Umbilical cord (tissue), 1 donor: ENCODE measurements at regions not wholly inside any gene's neighbourhood (a gene's known extent, or its start where the extent isn't known, plus 50 kb on each side); places are given as distances from the start of the nearest gene placed in this dataset.
"Not testable (repeated sequence)": the region's sequence is repeated elsewhere in the genome, so short reads cannot be mapped to it uniquely, and the experiment has no call there.

ENCODE experiments used
- DNase-seq: peaks from one replicate; pipeline ENCODE4 v3.0.0-alpha.2; 2015; ENCODE audit warnings: low spot score

DNA sequence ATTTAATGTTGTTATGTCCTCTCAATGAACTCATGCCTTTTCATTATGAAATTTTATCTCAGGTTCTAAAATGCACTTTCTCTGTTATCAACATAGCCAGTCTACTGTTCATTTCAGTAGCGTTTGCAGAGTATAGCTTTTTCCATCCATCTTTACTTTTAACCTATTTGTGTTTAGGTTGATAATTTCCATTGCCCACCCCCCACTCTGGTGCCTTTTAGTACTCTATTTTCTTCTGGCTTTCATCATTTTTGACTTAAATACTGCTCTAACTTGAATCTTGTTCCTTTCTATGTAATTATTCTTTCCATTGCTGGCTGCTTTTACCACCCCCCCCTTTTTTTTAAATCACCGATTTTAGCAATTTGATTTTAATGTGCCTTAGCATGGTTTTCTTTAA lies 585.0 kb upstream of the LRATD1 start:
- no peak for DNase-seq

- DNase-seq = no peak
These were observed 581.1 kb upstream of the LRATD1 start for GRCh38 chr2:14051401-14051800.

DNA sequence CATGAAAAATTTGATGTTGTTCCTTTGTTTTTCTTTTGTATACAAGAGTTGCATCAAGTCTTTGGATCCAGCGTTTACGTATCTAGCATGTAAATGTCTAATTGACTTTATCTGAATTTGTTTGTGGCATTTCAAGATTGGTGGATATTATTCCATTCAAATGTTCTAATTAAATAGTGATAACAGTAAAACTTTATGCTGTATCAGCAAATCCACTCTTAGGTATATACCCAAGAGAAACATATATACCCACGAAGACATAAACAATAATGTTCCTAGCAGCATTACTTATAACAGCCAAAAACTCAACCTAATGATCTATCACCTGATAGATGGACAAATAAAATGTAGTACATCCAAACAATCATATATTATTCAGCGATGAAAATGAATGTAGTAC lies 579.4 kb upstream of the LRATD1 start:
- DNase-seq = no peak

- no peak for DNase-seq
These were observed 568.2 kb upstream of the LRATD1 start for GRCh38 chr2:14064346-14064745.

DNA sequence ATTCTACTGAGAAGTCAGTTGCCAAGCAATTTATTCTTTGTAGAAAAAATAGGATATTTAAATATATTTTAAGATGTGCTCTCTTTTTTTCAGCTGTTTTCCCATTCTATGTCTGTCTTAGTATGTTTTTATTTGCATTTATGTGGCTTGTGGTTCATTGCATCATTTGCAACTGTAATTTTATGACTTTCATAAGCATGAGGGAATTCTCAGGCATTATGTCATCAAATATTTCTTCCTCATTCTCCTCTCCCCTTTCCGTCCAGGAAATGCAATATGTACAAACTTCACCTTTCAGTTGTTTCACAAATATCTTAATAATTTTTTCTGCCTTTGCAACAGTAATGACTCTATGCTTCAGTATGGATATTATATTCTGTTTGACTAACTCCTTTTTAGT lies 560.2 kb upstream of the LRATD1 start:
- no peak for DNase-seq

DNA sequence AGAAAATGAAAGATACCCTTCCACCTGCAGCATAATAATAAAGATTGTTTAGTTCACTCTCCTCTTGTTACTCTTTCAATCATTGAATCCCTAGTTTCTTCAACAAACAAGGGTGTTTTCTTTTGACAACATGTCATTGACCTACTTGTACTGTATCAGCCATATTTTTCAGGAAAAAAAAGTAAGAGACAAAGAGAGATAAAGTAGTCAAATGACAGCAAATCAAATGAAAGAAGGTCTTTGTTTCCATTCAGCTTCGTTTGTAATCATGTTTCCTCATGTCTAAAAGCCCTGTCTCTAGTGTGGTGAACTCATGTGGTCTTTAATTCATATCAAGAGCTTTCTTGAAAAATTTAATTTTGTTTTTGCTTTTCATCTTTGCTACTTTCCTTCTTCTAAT lies 557.8 kb upstream of the LRATD1 start:
- no peak for DNase-seq

DNA sequence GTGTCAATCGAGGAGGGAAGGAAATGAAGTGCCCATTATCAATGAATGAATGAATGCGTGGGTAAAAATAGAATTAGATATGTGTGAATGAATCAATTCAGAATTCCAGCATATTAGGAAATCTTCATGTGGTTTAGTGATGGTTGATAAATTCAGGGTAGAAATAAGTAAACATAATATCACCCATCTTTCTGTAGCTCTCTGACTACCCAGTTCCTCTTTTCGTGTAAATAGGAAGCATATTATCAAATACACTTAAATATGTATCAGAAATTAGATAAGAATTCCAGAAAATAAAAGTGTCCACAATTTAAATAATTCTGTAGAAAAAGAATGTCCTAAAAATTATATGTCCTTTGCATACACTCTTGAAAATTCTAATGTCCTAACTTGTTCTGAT lies 552.9 kb upstream of the LRATD1 start:
- no peak for DNase-seq

DNA sequence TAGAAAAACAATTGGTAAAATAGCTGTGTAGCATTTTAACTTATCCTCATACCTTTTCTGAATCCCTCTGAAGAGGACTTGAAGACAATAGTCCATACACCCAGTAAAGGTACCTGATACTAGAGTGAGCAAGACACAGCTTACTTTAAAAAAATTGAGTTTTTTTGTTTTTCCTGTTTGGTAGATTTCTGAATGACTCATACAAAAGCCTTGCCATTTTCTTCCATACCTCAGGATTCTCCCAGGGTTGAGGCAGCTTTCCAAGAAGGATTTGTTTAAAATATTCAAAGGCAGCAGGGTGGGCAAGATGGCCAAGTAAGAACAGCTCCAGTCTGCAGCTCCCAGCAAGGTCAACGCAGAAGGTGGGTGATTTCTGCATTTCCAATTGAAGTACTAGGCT lies 551.0 kb upstream of the LRATD1 start:
- no peak for DNase-seq

DNA sequence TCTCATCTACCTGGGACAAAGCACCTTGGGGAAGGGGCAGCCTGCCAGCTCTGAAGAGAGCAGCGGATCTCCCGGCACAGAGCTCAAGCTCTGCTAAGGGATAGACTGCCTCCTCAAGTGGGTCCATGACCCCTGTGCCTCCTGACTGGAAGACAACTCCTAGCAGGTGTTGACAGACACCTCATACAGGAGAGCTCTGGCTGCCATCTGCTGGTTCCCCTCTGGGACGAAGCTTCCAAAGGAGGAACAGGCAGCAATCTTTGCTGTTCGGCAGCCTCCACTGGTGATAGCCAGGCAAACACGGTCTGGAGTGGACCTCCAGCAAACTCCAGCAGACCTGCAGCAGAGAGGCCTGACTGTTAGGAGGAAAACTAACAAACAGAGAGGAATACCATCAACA lies 549.9 kb upstream of the LRATD1 start:
- DNase-seq = no peak

- no peak for DNase-seq
These were observed 537.9 kb upstream of the LRATD1 start for GRCh38 chr2:14094592-14094991.

DNA sequence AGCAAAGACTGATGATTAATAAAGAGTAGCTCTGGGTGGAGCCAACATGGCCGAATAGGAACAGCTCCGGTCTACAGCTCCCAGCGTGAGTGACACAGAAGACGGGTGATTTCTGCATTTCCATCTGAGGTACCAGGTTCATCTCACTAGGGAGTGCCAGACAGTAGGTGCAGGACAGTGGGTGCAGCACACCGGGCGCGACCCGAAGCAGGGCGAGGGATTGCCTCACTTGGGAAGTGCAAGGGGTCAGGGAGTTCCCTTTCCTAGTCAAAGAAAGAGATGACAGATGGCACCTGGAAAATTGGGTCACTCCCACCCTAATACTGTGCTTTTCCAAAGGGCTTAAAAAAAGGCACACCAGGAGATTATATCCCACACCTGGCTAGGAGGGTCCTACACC lies 533.4 kb upstream of the LRATD1 start:
- DNase-seq = not testable (repeated sequence)

- DNase-seq = no peak
These were observed 518.2 kb upstream of the LRATD1 start for GRCh38 chr2:14114275-14114674.

GRCh38 chr2:14120376-14120775 lies 512.1 kb upstream of the LRATD1 start:
- DNase-seq = no peak

- no peak for DNase-seq
These were observed 508.9 kb upstream of the LRATD1 start for GRCh38 chr2:14123436-14124103.

DNA sequence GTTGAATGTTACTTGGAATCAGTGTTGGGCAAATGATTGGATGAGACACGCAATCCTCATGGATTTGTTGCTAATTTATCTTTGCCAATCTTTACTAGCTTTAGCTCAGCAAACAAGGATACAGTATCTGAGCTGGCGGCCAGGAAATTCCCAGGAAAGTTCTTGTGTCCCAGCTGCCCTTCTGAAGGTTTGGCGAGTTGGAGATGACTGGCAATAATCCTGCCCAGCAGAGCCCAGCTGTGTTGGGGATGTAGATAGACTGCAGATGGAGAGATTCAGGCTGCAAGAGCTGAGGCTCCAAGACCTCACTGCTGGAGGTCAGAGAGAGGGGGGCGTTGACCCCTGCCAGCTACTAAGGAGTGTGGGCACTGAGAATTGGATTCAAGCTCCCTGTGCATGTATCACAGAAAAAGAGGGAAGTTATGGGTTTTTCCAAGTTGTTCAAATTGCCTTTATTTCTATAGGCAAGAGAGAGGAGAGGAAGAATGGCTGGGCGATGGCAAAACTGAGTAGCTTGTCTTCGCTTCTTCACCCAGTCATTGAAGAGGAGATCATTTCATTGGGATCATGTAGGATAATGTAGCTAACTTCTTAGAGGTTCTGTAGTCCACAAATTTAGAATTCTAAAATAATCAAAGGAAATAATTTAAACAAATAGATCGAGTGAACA lies 506.8 kb upstream of the LRATD1 start:
- no peak for DNase-seq

DNA sequence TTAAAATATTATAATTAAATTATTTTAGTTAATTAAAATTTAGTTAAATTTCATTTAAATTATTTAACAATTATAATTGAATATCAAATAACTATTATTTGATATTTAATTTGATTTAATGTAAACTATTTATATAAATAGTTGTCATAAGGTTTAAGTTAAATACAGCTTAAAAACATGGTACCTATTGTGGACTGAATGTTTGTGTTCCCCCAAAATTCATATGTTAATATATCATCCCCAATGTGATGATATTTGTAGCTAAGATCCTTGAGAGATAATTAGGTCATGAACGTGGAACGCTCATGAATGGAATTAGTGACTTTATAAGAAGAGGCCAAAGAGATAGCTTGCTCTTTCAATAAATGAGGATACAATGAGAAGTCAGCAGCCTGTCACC lies 505.7 kb upstream of the LRATD1 start:
- DNase-seq = no peak

DNA sequence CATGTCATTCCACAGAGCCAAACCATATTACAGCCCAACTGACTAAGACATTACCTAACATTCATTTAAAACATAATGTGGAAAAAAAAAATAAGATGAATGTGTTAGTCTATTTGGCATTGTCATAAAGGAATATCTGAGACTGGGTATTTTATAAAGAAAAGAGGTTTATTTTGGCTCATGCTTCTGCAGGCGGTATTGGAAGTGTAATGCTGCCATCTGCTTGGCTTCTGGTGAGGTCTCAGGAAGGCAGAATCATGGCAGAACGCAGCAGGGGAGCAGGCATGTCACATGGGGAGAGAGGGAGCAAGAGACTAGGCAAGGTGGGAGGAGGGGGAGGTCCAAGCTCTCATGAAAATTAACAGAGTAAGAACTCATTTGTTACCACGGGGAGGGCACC lies 504.8 kb upstream of the LRATD1 start:
- no peak for DNase-seq

- no peak for DNase-seq
These were observed 500.1 kb upstream of the LRATD1 start for GRCh38 chr2:14132386-14132785.

GRCh38 chr2:14134771-14135170 lies 497.7 kb upstream of the LRATD1 start:
- DNase-seq = no peak

GRCh38 chr2:14136030-14136429 lies 496.5 kb upstream of the LRATD1 start:
- no peak for DNase-seq

DNA sequence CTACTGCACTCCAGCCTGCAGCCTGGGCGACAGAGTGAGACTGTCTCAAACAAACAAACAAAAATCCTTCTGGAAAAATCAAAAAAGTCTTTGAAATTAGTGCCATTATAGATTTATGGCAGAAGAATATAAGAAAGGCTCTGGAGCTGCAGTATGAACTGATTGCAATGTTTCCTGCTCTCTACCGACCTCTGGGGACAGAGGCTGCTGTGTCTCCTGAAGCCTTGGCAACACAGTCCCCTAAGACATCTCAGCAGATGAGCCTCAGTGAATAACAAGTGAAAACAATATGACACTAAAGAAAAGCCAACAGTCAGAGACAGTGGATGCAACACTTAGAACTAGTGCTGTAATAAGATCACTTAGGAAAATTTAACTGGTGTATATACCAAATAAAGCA lies 494.9 kb upstream of the LRATD1 start:
- peak; percentile 2 for DNase-seq

- DNase-seq = no peak
These were observed 492.4 kb upstream of the LRATD1 start for GRCh38 chr2:14140009-14140550.

GRCh38 chr2:14143435-14143834 lies 489.1 kb upstream of the LRATD1 start:
- no peak for DNase-seq
